ENCODE measurements at regions not wholly inside any gene's neighbourhood (a gene's known extent, or its start where the extent isn't known, plus 50 kb on each side); places are given as distances from the start of the nearest gene placed in this dataset.

DNA sequence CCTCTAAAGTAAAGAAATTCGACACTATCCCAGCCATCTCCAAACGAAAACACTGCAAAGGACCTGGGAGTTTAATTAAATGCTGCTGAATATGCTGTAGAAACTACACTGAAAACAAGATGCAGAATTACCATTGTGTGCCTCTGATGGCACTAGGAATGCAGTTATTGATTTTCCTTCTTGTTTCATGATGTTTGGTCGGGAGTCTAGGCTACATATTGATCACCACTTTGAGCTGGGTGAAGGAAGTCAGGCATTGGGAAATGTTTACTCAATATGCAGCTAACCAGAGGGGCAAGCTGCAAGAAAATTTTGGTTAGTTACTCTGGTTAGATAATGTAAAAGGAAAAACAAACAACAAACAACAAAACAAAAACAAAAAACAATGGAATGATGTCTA lies 650.7 kb upstream of the GALNTL6 start:
- TF ChIP-seq GATA2 (IDR thresholded peaks at IDR 0.05; ENCODE audit: low read depth, low read length) (no peak), GATA3 (IDR thresholded peaks at IDR 0.05; ENCODE audit: low read depth, low read length) (no peak)

All from SH-SY5Y (cell line).